ENCODE measurements at regions not wholly inside any gene's neighbourhood (a gene's known extent, or its start where the extent isn't known, plus 50 kb on each side); places are given as distances from the start of the nearest gene placed in this dataset.

GRCh38 chr13:97768134-97768533, 185.3 kb upstream of the IPO5 start:
- no peak for ATAC-seq
- Histone ChIP-seq H3K9me3 (replicated peaks; ENCODE audit: control insufficient read depth, insufficient read depth, low read length) (no peaks in the 10 kb centered on the region), H3K4me1 (ENCODE audit: control insufficient read depth, insufficient read depth, low read length) (no peaks in the 10 kb centered on the region), H3K4me2 (ENCODE audit: control insufficient read depth, insufficient read depth) (no peak overlapping the region), H3K27ac (ENCODE audit: control insufficient read depth, insufficient read depth) (no peak overlapping the region), H3K79me2 (ENCODE audit: control insufficient read depth, insufficient read depth, low read length) (no peaks in the 10 kb centered on the region), H2AFZ (ENCODE audit: control insufficient read depth, low read depth, low read length) (no peak overlapping the region), H3K36me3 (ENCODE audit: control insufficient read depth in 2 of 2, insufficient read depth in 2 of 2, low read length in 1 of 2) (no peaks in the 10 kb centered on the region), H3K27me3 (replicated peaks in 1 of 2; ENCODE audit: control insufficient read depth in 2 of 2, insufficient read depth in 2 of 2, low read length in 1 of 2) (no peaks in the 10 kb centered on the region), H3K4me3 (no peak overlapping the region), H3K9ac (ENCODE audit: control insufficient read depth, insufficient read depth, low read length) (no peak overlapping the region), H4K20me1 (ENCODE audit: control insufficient read depth, insufficient read depth) (no peaks in the 10 kb centered on the region)
- no peak for FAIRE-seq
- RAD21 ChIA-PET (ENCODE audit: unreplicated experiment) = no interaction called here
- in situ Hi-C loops (cut with MboI) (no loop called here), intact Hi-C loops (cut with micrococcal nuclease; ENCODE audit: unreplicated experiment) (no loop called here)
- no TSS peak for BruUV-seq (replicated peaks)
- SMC1A ChIA-PET (ENCODE audit: uncharacterized antibody, unreplicated experiment) = no interaction called here
- no peak for DNase-seq (ENCODE audit: low read depth, low spot score)
- POLR2A ChIA-PET = no interaction called here
- CTCF ChIA-PET = no interaction called here
- WGBS (ENCODE audit: insufficient coverage, insufficient replicate concordance, low lambda C conversion rate, missing lambda C conversion rate) = 0% methylated on average over 3 of the region's 3 CpGs
- TF ChIP-seq NKRF (conservative IDR thresholded peaks at IDR 0.05) (no peak), REST (IDR thresholded peaks at IDR 0.05; ENCODE audit: low read depth, low read length) (no peak), BCL11A (IDR thresholded peaks at IDR 0.05; ENCODE audit: low read depth, low read length) (no peak), NR2C2 (IDR thresholded peaks at IDR 0.05; ENCODE audit: borderline replicate concordance, control insufficient read depth, insufficient read length, low read depth) (no peak), POLR2AphosphoS2 (IDR thresholded peaks at IDR 0.05; ENCODE audit: low read depth, low read length) (no peak), DPF2 (IDR thresholded peaks at IDR 0.05) (no peak), CHD2 (IDR thresholded peaks at IDR 0.05; ENCODE audit: borderline replicate concordance, low read depth, low read length) (no peak), ATF2 (IDR thresholded peaks at IDR 0.05; ENCODE audit: low read length) (no peak), CEBPB (IDR thresholded peaks at IDR 0.05; ENCODE audit: borderline replicate concordance in 1 of 2, low read depth in 2 of 2, low read length in 2 of 2) (no peak), E2F8 (IDR thresholded peaks at IDR 0.05; ENCODE audit: low read depth, partially characterized antibody) (no peak), ZNF622 (IDR thresholded peaks at IDR 0.05) (no peak), STAT1 (conservative IDR thresholded peaks at IDR 0.05) (no peak)

Measured in GM12878 (cell line).